ENCODE measurements at regions not wholly inside any gene's neighbourhood (a gene's known extent, or its start where the extent isn't known, plus 50 kb on each side); places are given as distances from the start of the nearest gene placed in this dataset.

DNA sequence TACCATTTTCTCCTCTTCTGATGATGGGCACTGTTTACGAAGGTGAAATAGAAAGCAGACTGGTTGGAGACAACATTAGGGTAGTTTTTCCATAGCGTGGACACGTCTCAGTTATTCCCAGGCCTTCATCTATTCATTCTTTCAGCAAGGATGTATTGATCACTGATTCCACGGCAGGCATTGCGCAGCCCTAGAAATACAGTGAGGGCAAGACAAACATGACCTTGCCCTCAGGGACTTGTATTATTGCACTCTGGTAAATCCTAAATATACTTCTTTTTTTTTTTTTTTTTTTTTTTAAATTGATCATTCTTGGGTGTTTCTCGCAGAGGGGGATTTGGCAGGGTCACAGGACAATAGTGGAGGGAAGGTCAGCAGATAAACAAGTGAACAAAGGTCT, 167.3 kb upstream of the SPRED2 start:
- Histone ChIP-seq H3K36me3 (no peaks in the 10 kb centered on the region), H3K27me3 (ENCODE audit: low read depth) (no peaks in the 10 kb centered on the region), H3K4me1 (peaks cover 13% of the 10 kb centered on the region), H3K4me3 (no peak overlapping the region), H3K9me3 (replicated peaks) (peaks cover 3% of the 10 kb centered on the region), H3K27ac (replicated peaks) (no peak overlapping the region)
- TF ChIP-seq, protein P1, sequence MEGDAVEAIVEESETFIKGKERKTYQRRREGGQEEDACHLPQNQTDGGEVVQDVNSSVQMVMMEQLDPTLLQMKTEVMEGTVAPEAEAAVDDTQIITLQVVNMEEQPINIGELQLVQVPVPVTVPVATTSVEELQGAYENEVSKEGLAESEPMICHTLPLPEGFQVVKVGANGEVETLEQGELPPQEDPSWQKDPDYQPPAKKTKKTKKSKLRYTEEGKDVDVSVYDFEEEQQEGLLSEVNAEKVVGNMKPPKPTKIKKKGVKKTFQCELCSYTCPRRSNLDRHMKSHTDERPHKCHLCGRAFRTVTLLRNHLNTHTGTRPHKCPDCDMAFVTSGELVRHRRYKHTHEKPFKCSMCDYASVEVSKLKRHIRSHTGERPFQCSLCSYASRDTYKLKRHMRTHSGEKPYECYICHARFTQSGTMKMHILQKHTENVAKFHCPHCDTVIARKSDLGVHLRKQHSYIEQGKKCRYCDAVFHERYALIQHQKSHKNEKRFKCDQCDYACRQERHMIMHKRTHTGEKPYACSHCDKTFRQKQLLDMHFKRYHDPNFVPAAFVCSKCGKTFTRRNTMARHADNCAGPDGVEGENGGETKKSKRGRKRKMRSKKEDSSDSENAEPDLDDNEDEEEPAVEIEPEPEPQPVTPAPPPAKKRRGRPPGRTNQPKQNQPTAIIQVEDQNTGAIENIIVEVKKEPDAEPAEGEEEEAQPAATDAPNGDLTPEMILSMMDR (IDR thresholded peaks at IDR 0.05; ENCODE audit: borderline replicate concordance): no peak
- no peak for DNase-seq
- intact Hi-C loops (cut with micrococcal nuclease): no loop called here

DNA sequence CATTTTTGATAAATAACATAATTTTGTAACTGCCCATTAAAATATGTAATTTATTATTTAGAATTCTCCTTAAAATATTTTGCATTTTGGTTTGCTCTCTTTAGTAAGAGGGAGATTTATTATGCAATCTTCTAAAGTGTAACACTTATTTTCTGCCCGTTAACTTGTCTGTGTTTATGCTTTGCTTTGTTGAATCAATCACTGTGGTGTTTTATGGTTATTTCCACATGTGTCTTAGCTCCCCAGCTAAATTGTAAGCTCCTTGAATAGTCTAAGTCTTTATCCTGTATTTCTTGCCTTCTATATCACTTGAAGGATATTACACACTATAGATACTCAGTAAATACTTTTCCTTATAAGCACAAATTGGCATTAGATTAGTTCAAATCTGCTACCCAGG, 166.6 kb upstream of the SPRED2 start:
- H3K36me3 ChIP-seq: no peaks in the 10 kb centered on the region
- DNase-seq: no peak
- intact Hi-C loops (cut with micrococcal nuclease): no loop called here

DNA sequence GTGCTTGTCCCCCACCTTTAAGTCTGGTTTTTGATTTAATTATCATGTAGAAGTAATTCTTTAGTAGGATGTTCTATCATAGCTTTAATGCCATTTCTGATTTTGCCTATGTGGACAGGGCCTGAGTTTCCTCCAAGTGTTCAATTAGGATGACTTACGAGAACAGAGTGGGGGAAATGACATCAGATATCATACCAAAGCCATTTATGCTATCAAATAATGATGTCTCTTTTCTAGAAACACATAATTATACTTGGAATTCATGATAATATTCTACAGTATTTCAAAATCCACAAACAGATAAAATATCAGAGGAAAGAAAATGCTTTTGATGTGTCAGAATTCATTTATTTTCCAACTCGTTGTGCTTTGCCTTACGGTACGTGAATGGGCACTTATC, 165.9 kb upstream of the SPRED2 start:
- intact Hi-C loops (cut with micrococcal nuclease): no loop called here
- Histone ChIP-seq H3K27me3 (ENCODE audit: low read depth) (no peaks in the 10 kb centered on the region), H3K4me1 (peaks cover 7% of the 10 kb centered on the region), H3K27ac (replicated peaks) (no peak overlapping the region), H3K4me3 (no peak overlapping the region), H3K36me3 (no peaks in the 10 kb centered on the region), H3K9me3 (replicated peaks) (peaks cover 13% of the 10 kb centered on the region)
- TF ChIP-seq, protein P1 (IDR thresholded peaks at IDR 0.05; ENCODE audit: borderline replicate concordance): no peak
- DNase-seq: no peak

More for the DNA sequence above, 166.6 kb upstream of the SPRED2 start:
- TF ChIP-seq, protein P1 (IDR thresholded peaks at IDR 0.05; ENCODE audit: borderline replicate concordance): no peak
- H3K9me3 ChIP-seq (replicated peaks): peaks cover 10% of the 10 kb centered on the region
- H3K27ac ChIP-seq (replicated peaks): no peak overlapping the region
- H3K27me3 ChIP-seq (ENCODE audit: low read depth): no peaks in the 10 kb centered on the region
- H3K4me1 ChIP-seq: peaks cover 13% of the 10 kb centered on the region
- H3K4me3 ChIP-seq: no peak overlapping the region

DNA sequence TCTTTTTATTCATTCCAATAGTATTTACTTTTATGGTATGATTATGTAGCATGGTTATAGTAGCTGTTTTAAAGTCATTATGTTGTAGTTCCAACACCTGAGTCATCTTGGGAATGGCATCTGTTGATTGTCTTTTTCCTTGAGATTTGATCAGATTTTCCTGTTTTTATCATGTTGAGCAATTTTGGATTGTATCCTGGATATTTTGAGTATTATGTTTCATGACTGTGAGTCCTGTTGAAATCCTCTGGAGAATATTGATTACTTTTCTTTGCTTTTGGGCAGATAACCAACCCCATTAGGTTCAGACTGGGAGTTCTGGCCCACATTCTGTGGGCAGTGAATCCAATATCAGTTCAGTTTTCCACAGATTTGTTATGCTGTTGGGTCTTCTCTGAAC, 163.2 kb upstream of the SPRED2 start:
- Histone ChIP-seq H3K4me1 (no peaks in the 10 kb centered on the region), H3K4me3 (no peak overlapping the region), H3K27ac (replicated peaks) (no peak overlapping the region), H3K9me3 (replicated peaks) (peaks cover 13% of the 10 kb centered on the region), H3K36me3 (no peaks in the 10 kb centered on the region), H3K27me3 (ENCODE audit: low read depth) (no peaks in the 10 kb centered on the region)
- TF ChIP-seq, protein P1 (IDR thresholded peaks at IDR 0.05; ENCODE audit: borderline replicate concordance): no peak
- no peak for DNase-seq
- intact Hi-C loops (cut with micrococcal nuclease): no loop called here

DNA sequence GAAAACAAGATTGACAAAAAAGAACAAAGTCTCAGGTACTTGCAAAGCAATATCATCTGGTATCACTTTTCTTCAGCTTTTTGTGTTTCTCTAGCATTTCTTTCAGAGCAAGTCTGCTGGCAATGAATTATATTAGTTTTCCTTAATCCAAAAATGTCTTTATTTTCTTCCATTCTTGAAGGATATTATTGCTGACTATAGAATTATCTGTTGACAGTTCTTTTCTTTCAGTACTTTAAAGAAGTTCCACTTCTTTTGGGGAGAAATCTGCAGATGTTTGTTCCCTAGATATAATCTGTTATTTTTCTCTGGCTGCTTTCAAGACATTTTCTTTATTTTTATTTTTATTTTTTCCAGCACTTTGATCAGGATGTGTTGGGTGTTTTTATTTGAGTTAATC, 161.8 kb upstream of the SPRED2 start:
- TF ChIP-seq, protein P1 (IDR thresholded peaks at IDR 0.05; ENCODE audit: borderline replicate concordance): no peak
- intact Hi-C loops (cut with micrococcal nuclease): no loop called here
- Histone ChIP-seq H3K9me3 (replicated peaks) (peaks cover 13% of the 10 kb centered on the region), H3K27ac (replicated peaks) (no peak overlapping the region), H3K4me1 (no peaks in the 10 kb centered on the region), H3K36me3 (no peaks in the 10 kb centered on the region), H3K4me3 (no peak overlapping the region), H3K27me3 (ENCODE audit: low read depth) (no peaks in the 10 kb centered on the region)
- DNase-seq: no peak

DNA sequence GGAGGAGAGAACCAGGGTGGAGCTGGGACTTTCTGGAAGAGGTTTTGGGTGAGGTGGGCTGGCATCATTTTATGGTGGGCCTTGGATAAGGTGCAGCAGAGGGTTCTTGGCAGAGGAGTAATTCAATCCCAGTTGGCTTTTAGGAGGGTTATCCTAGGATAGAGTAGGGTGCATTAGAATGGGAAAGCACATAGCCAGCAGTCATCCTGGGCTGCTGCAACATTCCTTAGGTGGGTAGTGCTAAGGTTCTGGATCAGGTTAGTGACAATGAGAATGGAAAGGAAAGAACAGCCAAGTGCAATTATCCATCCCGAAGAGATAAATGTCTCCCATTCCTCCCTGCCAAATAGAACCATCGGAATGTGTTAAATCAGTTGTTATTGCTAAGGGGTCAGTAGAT, 157.3 kb upstream of the SPRED2 start:
- Histone ChIP-seq H3K27ac (replicated peaks) (no peak overlapping the region), H3K4me1 (no peaks in the 10 kb centered on the region), H3K9me3 (replicated peaks) (peaks cover 23% of the 10 kb centered on the region), H3K36me3 (no peaks in the 10 kb centered on the region), H3K4me3 (no peak overlapping the region), H3K27me3 (ENCODE audit: low read depth) (no peaks in the 10 kb centered on the region)
- intact Hi-C loops (cut with micrococcal nuclease): no loop called here
- TF ChIP-seq, protein P1 (IDR thresholded peaks at IDR 0.05; ENCODE audit: borderline replicate concordance): no peak
- DNase-seq: no peak
